Ectodermal cell (in vitro differentiated cells): ENCODE measurements at regions not wholly inside any gene's neighbourhood (a gene's known extent, or its start where the extent isn't known, plus 50 kb on each side); places are given as distances from the start of the nearest gene placed in this dataset.
"Not testable (repeated sequence)": the region's sequence is repeated elsewhere in the genome, so short reads cannot be mapped to it uniquely, and the experiment has no call there.

ENCODE experiments used
- H3K27ac ChIP-seq: 2 replicates; pipeline ENCODE4 v1.7.0; 2013; ENCODE audit warnings: mild to moderate bottlenecking, low read depth, low read length; ENCODE audit not compliant: insufficient read depth, poor library complexity, severe bottlenecking
- H3K27me3 ChIP-seq: 2 replicates; pipeline ENCODE4 v1.7.0; 2013; ENCODE audit warnings: mild to moderate bottlenecking, low read length; ENCODE audit not compliant: insufficient read depth, control insufficient read depth, poor library complexity, severe bottlenecking
- H3K36me3 ChIP-seq: one replicate; pipeline ENCODE4 v1.7.0; 2013; ENCODE audit warnings: low read length; ENCODE audit not compliant: control insufficient read depth, insufficient read depth
- H3K4me1 ChIP-seq: one replicate; pipeline ENCODE4 v1.7.0; 2013; ENCODE audit warnings: low read length; ENCODE audit not compliant: control insufficient read depth, insufficient read depth
- H3K4me3 ChIP-seq: 2 replicates; pipeline ENCODE4 v1.7.0; 2013; ENCODE audit warnings: low read depth, low read length, control low read depth; ENCODE audit not compliant: insufficient read depth
- H3K9me3 ChIP-seq: 2 replicates; pipeline ENCODE4 v1.7.0; 2013; ENCODE audit warnings: mild to moderate bottlenecking, low read length, moderate library complexity; ENCODE audit not compliant: control insufficient read depth
- WGBS, 2 experiments: methylation state at CpG; one replicate each; pipeline ENCODE4 v1.1.7; 2013; ENCODE audit warnings: missing lambda C conversion rate in 2 of 2; 5-methylcytosine and 5-hydroxymethylcytosine counted together

GRCh38 chr12:11535127-11535526 is 114.3 kb upstream of the ETV6 start:
- Histone ChIP-seq H3K9me3 (no peaks in the 10 kb centered on the region), H3K4me1 (no peaks in the 10 kb centered on the region), H3K4me3 (no peak overlapping the region), H3K36me3 (no peaks in the 10 kb centered on the region), H3K27me3 (no peaks in the 10 kb centered on the region), H3K27ac (no peak overlapping the region)
- WGBS, 2 experiments: 87 to 99% methylated on average over 4 of the region's 4 CpGs

- WGBS, 2 experiments: 91 to 97% methylated on average over 3 of the region's 3 CpGs
- H3K27ac ChIP-seq: no peak overlapping the region
- H3K9me3 ChIP-seq: no peaks in the 10 kb centered on the region
- no peak overlapping the region for H3K4me3 ChIP-seq
- H3K27me3 ChIP-seq: no peaks in the 10 kb centered on the region
- no peaks in the 10 kb centered on the region for H3K36me3 ChIP-seq
- H3K4me1 ChIP-seq: no peaks in the 10 kb centered on the region
Measured at GRCh38 chr12:11539156-11539555, 110.3 kb upstream of the ETV6 start.

GRCh38 chr12:11540156-11540555 is 109.3 kb upstream of the ETV6 start:
- H3K36me3 ChIP-seq: no peaks in the 10 kb centered on the region
- H3K27me3 ChIP-seq: no peaks in the 10 kb centered on the region
- no peak overlapping the region for H3K27ac ChIP-seq
- no peaks in the 10 kb centered on the region for H3K4me1 ChIP-seq
- H3K4me3 ChIP-seq: no peak overlapping the region
- no peaks in the 10 kb centered on the region for H3K9me3 ChIP-seq
- 98% methylated on average over 2 of the region's 2 CpGs for WGBS, 2 experiments

GRCh38 chr12:11540615-11541310 is 108.7 kb upstream of the ETV6 start:
- 91 to 95% methylated on average over 8 to 9 of the region's 9 CpGs for WGBS, 2 experiments
- Histone ChIP-seq H3K4me3 (no peak overlapping the region), H3K9me3 (no peaks in the 10 kb centered on the region), H3K27ac (no peak overlapping the region), H3K36me3 (no peaks in the 10 kb centered on the region), H3K4me1 (no peaks in the 10 kb centered on the region), H3K27me3 (no peaks in the 10 kb centered on the region)

GRCh38 chr12:11542599-11542998 is 106.9 kb upstream of the ETV6 start:
- Histone ChIP-seq H3K4me1 (no peaks in the 10 kb centered on the region), H3K9me3 (no peaks in the 10 kb centered on the region), H3K27me3 (no peaks in the 10 kb centered on the region), H3K4me3 (no peak overlapping the region), H3K36me3 (no peaks in the 10 kb centered on the region), H3K27ac (no peak overlapping the region)
- WGBS, 2 experiments: 87 to 95% methylated on average over 2 to 3 of the region's 3 CpGs

- H3K4me1 ChIP-seq: no peaks in the 10 kb centered on the region
- H3K9me3 ChIP-seq: no peaks in the 10 kb centered on the region
- H3K27ac ChIP-seq: no peak overlapping the region
- H3K27me3 ChIP-seq: no peaks in the 10 kb centered on the region
- H3K36me3 ChIP-seq: no peaks in the 10 kb centered on the region
- 82 to 88% methylated on average over 5 of the region's 7 CpGs for WGBS, 2 experiments
- H3K4me3 ChIP-seq: no peak overlapping the region
Measured at GRCh38 chr12:11543457-11544158, 105.9 kb upstream of the ETV6 start.

- Histone ChIP-seq H3K4me1 (no peaks in the 10 kb centered on the region), H3K4me3 (no peak overlapping the region), H3K27me3 (no peaks in the 10 kb centered on the region), H3K27ac (no peak overlapping the region), H3K36me3 (no peaks in the 10 kb centered on the region), H3K9me3 (no peaks in the 10 kb centered on the region)
- whole genome bisulfite sequencing, 2 experiments: 71 to 75% methylated on average over 6 of the region's 6 CpGs
Measured at GRCh38 chr12:11545484-11546330, 103.8 kb upstream of the ETV6 start.

GRCh38 chr12:11546582-11547270 is 102.7 kb upstream of the ETV6 start:
- H3K9me3 ChIP-seq, H3K27ac ChIP-seq, H3K27me3 ChIP-seq, H3K4me1 ChIP-seq, H3K4me3 ChIP-seq, H3K36me3 ChIP-seq: not testable (repeated sequence)
- WGBS, 2 experiments: 92 to 93% methylated on average over 13 to 14 of the region's 14 CpGs

GRCh38 chr12:11547271-11547646 is 102.2 kb upstream of the ETV6 start:
- H3K27me3 ChIP-seq, H3K9me3 ChIP-seq, H3K36me3 ChIP-seq, H3K4me3 ChIP-seq, H3K27ac ChIP-seq, H3K4me1 ChIP-seq: not testable (repeated sequence)
- 92 to 95% methylated on average over 31 of the region's 31 CpGs for WGBS, 2 experiments

- no peaks in the 10 kb centered on the region for H3K27me3 ChIP-seq
- H3K9me3 ChIP-seq: no peaks in the 10 kb centered on the region
- H3K4me1 ChIP-seq: no peaks in the 10 kb centered on the region
- 68 to 80% methylated on average over 2 to 3 of the region's 3 CpGs for WGBS, 2 experiments
- no peak overlapping the region for H3K27ac ChIP-seq
- H3K36me3 ChIP-seq: no peaks in the 10 kb centered on the region
- H3K4me3 ChIP-seq: no peak overlapping the region
Measured at GRCh38 chr12:11549119-11549518, 100.4 kb upstream of the ETV6 start.
